Loucy (cell line): ENCODE measurements at regions not wholly inside any gene's neighbourhood (a gene's known extent, or its start where the extent isn't known, plus 50 kb on each side); places are given as distances from the start of the nearest gene placed in this dataset.

Experiments used
- H2AFZ ChIP-seq: fragments of 200-600 bp; sonication (generic); 2 replicates; pipeline ENCODE4 v1.6.0; 2016; ENCODE audit warnings: antibody characterized with exemption, mild to moderate bottlenecking, low read length, moderate library complexity
- H3F3A ChIP-seq: fragments of 200-600 bp; 2 replicates; pipeline ENCODE4 v1.6.0; 2016; ENCODE audit warnings: antibody characterized with exemption, low read depth, mild to moderate bottlenecking
- H3K27me3 ChIP-seq: fragments of 200-600 bp; sonication (generic); 2 replicates; pipeline ENCODE4 v1.6.1; 2014; ENCODE audit warnings: low read length, mild to moderate bottlenecking; ENCODE audit not compliant: insufficient read depth, poor library complexity, severe bottlenecking
- H3K36me3 ChIP-seq: fragments of 200-600 bp; sonication (generic); 2 replicates; pipeline ENCODE4 v1.6.1; 2016; ENCODE audit warnings: low read length; ENCODE audit not compliant: insufficient read depth
- H3K4me1 ChIP-seq: fragments of 200-600 bp; sonication (generic); 2 replicates; pipeline ENCODE4 v1.5.1; 2014; ENCODE audit warnings: low read length, mild to moderate bottlenecking; ENCODE audit not compliant: insufficient read depth, poor library complexity, severe bottlenecking
- H3K4me2 ChIP-seq: fragments of 200-600 bp; sonication (generic); 2 replicates; pipeline ENCODE4 v1.6.0; 2014; ENCODE audit warnings: antibody characterized with exemption, low read length, low read depth, mild to moderate bottlenecking; ENCODE audit not compliant: poor library complexity, severe bottlenecking
- H3K4me3 ChIP-seq: fragments of 200-600 bp; sonication (generic); 2 replicates; pipeline ENCODE4 v1.5.1; 2014; ENCODE audit warnings: low read length, mild to moderate bottlenecking, mixed read lengths; ENCODE audit not compliant: poor library complexity, severe bottlenecking
- H3K79me2 ChIP-seq: fragments of 200-600 bp; sonication (generic); 2 replicates; pipeline ENCODE4 v1.6.1; 2014; ENCODE audit warnings: low read length; ENCODE audit not compliant: insufficient read depth
- H3K9ac ChIP-seq: fragments of 200-600 bp; sonication (generic); 2 replicates; pipeline ENCODE4 v1.6.0; 2014; ENCODE audit warnings: mild to moderate bottlenecking, low read depth, low read length, moderate library complexity; ENCODE audit not compliant: poor library complexity, severe bottlenecking
- H3K9me2 ChIP-seq: fragments of 200-600 bp; sonication (generic); replicated peaks from 2 replicates; pipeline ENCODE4 v1.6.1; 2016; ENCODE audit warnings: low read depth, low read length, mixed read lengths
- H3K9me3 ChIP-seq: fragments of 200-600 bp; sonication (generic); 2 replicates; pipeline ENCODE4 v1.6.1; 2014; ENCODE audit warnings: mild to moderate bottlenecking, antibody characterized with exemption, low read length, low read depth; ENCODE audit not compliant: insufficient read depth
- H4K20me1 ChIP-seq: fragments of 200-600 bp; sonication (generic); 2 replicates; pipeline ENCODE4 v1.6.0; 2014; ENCODE audit warnings: antibody characterized with exemption, low read length, mild to moderate bottlenecking; ENCODE audit not compliant: insufficient read depth, poor library complexity, severe bottlenecking
- EZH2phosphoT487 ChIP-seq: fragments of 200-600 bp; IDR thresholded peaks from 2 replicates; pipeline ENCODE4 v1.6.1; 2018; ENCODE audit warnings: antibody characterized with exemption, mild to moderate bottlenecking, moderate library complexity, borderline replicate concordance
- TF ChIP-seq, protein P1 (sequence below): fragments of 200-600 bp; sonication (generic); conservative IDR thresholded peaks from 2 replicates; pipeline ENCODE4 v1.5.1; 2014; ENCODE audit warnings: mild to moderate bottlenecking, antibody characterized with exemption, low read length

DNA sequence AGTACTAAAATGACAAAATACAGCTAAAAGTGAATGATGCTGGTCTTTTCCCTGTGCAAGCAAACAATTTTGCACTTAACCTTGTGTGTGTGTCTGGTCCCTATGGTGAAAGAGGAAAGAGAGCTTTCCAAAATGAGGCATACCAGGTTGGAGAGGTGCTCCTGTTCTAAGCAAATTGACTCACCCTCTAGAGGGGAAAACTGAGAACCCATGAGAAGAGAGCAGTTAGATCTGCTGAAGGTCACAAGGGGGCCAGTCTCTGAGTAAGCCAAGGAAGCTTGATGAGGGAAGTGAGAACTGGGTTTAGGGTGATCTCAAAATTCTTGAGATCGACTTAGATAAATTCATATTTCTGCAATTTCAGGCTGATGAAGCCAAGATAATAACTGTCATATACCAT is 157.5 kb upstream of the TBX18 start:
- H3K9ac ChIP-seq = no peak overlapping the region
- no peaks in the 10 kb centered on the region for H3K4me1 ChIP-seq
- no peaks in the 10 kb centered on the region for H4K20me1 ChIP-seq
- no peaks in the 10 kb centered on the region for H3K27me3 ChIP-seq
- no peaks in the 10 kb centered on the region for H3K9me3 ChIP-seq
- no peak overlapping the region for H3K4me2 ChIP-seq
- no peak for TF ChIP-seq EZH2phosphoT487
- TF ChIP-seq, protein P1, sequence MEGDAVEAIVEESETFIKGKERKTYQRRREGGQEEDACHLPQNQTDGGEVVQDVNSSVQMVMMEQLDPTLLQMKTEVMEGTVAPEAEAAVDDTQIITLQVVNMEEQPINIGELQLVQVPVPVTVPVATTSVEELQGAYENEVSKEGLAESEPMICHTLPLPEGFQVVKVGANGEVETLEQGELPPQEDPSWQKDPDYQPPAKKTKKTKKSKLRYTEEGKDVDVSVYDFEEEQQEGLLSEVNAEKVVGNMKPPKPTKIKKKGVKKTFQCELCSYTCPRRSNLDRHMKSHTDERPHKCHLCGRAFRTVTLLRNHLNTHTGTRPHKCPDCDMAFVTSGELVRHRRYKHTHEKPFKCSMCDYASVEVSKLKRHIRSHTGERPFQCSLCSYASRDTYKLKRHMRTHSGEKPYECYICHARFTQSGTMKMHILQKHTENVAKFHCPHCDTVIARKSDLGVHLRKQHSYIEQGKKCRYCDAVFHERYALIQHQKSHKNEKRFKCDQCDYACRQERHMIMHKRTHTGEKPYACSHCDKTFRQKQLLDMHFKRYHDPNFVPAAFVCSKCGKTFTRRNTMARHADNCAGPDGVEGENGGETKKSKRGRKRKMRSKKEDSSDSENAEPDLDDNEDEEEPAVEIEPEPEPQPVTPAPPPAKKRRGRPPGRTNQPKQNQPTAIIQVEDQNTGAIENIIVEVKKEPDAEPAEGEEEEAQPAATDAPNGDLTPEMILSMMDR = no peak
- no peaks in the 10 kb centered on the region for H3K9me2 ChIP-seq
- peak overlapping the region; percentile 47; the same call in 1 of the 2 replicates for H2AFZ ChIP-seq
- H3F3A ChIP-seq = no peaks in the 10 kb centered on the region
- H3K79me2 ChIP-seq = no peaks in the 10 kb centered on the region
- H3K36me3 ChIP-seq = no peaks in the 10 kb centered on the region
- H3K4me3 ChIP-seq = no peak overlapping the region

DNA sequence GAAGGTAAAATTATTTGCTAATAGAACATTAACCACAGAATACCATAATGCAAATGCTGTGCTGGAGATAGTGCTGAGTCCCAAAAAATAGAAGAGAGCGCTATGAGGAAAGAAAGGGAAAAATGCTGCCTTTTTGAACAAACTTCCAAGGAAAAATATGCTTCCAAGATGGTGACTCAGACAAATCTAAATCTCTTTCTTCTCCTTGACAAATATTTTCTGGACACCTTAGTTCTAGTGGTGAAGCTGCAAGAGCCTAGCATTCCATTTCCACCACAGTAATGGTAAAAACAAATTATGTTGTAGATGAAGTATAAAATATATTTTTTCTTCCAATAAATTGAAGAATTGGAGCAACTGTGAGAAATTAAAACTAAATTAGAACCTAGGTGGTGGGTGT is 155.6 kb upstream of the TBX18 start:
- TF ChIP-seq, protein P1 = no peak
- no peak for TF ChIP-seq EZH2phosphoT487
- no peaks in the 10 kb centered on the region for H4K20me1 ChIP-seq
- H3K9me3 ChIP-seq = no peaks in the 10 kb centered on the region
- no peaks in the 10 kb centered on the region for H3K36me3 ChIP-seq
- H3F3A ChIP-seq = no peaks in the 10 kb centered on the region
- H3K4me2 ChIP-seq = no peak overlapping the region
- H2AFZ ChIP-seq = no peak overlapping the region
- H3K27me3 ChIP-seq = no peaks in the 10 kb centered on the region
- H3K4me1 ChIP-seq = no peaks in the 10 kb centered on the region
- no peak overlapping the region for H3K9ac ChIP-seq
- no peak overlapping the region for H3K4me3 ChIP-seq
- no peaks in the 10 kb centered on the region for H3K9me2 ChIP-seq
- no peaks in the 10 kb centered on the region for H3K79me2 ChIP-seq

DNA sequence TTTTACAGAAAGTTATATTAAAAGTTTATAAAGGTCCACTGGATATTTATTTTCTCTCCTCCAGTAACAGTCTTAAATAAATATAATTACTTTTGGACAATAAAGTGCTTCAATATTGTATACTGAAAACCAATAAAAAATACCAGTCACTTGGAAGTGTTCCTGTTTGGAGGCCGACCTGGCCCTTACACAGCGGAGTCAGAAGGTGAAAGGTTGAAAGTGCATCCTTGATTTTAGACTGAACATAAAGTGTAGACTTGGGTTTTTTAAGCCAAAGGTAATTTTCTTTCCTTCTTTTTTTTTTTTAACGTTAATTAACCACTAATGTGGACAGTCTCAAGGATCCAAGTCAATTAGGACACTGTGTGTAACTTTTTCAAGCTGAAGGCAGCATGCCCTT is 152.3 kb upstream of the TBX18 start:
- Histone ChIP-seq H3K27me3 (no peaks in the 10 kb centered on the region), H3K9me2 (no peaks in the 10 kb centered on the region), H3K79me2 (no peaks in the 10 kb centered on the region), H4K20me1 (no peaks in the 10 kb centered on the region), H3K4me1 (no peaks in the 10 kb centered on the region), H3F3A (no peaks in the 10 kb centered on the region), H3K36me3 (no peaks in the 10 kb centered on the region), H3K4me3 (no peak overlapping the region), H3K4me2 (no peak overlapping the region), H3K9ac (no peak overlapping the region), H2AFZ (no peak overlapping the region), H3K9me3 (no peaks in the 10 kb centered on the region)
- TF ChIP-seq, protein P1 = no peak
- TF ChIP-seq EZH2phosphoT487 = no peak
